HEK293 (cell line): ENCODE measurements at regions not wholly inside any gene's neighbourhood (a gene's known extent, or its start where the extent isn't known, plus 50 kb on each side); places are given as distances from the start of the nearest gene placed in this dataset.

Experiments
- CTCF ChIA-PET: fragments of 350-600 bp; formaldehyde crosslinking; extraction: SDS; loops from one replicate; lab custom pipeline; 2021; ENCODE audit warnings: antibody characterized with exemption; lab: Yijun Ruan, JAX
- POLR2A ChIA-PET: fragments of 300-600 bp; formaldehyde crosslinking; extraction: SDS; loops from one replicate; lab custom pipeline; 2020; ENCODE audit warnings: antibody characterized with exemption, inconsistent platforms; lab: Yijun Ruan, JAX
- H3K27ac ChIP-seq: fragments of 200-500 bp; sonication (Bioruptor generic); 2 replicates; pipeline ENCODE4 v1.5.1; 2014; ENCODE audit warnings: low read depth, low read length, control low read depth, inconsistent platforms; ENCODE audit errors: extremely low read depth
- H3K36me3 ChIP-seq, 2 experiments: fragments of 200-500 bp in 1 of 2; sonication (Bioruptor generic) in 1 of 2; 1 replicate in 1 of 2; 2 replicates in 1 of 2; pipeline ENCODE4 v1.5.1; 2014 to 2017; ENCODE audit warnings: inconsistent platforms in 2 of 2, low read length in 2 of 2; ENCODE audit not compliant: control insufficient read depth in 2 of 2, insufficient read depth in 1 of 2
- H3K4me1 ChIP-seq: fragments of 200-500 bp; sonication (Bioruptor generic); 2 replicates; pipeline ENCODE4 v1.5.1; 2014; ENCODE audit warnings: mild to moderate bottlenecking, low read length, inconsistent platforms; ENCODE audit not compliant: control insufficient read depth, insufficient read depth
- H3K4me3 ChIP-seq: 2 replicates; pipeline ENCODE4 v1.5.1; 2011; ENCODE audit warnings: low read depth, mild to moderate bottlenecking, control low read depth, low read length, moderate library complexity
- H3K9me3 ChIP-seq: fragments of 200-500 bp; sonication (Bioruptor generic); 2 replicates; pipeline ENCODE4 v1.5.1; 2014; ENCODE audit warnings: low read depth, low read length, inconsistent platforms; ENCODE audit not compliant: control insufficient read depth, insufficient read depth
- EGR2 ChIP-seq: fragments of 450-650 bp; formaldehyde crosslinking; IDR thresholded peaks from 2 replicates; pipeline ENCODE4 v1.5.1; 2016; ENCODE audit warnings: low read depth, missing biosample characterization, missing genetic modification characterization
- HIC1 ChIP-seq: fragments of 450-650 bp; formaldehyde crosslinking; IDR thresholded peaks from 2 replicates; pipeline ENCODE4 v1.5.1; 2016; ENCODE audit warnings: missing biosample characterization, missing genetic modification characterization
- KLF16 ChIP-seq: fragments of 450-650 bp; formaldehyde crosslinking; IDR thresholded peaks from 2 replicates; pipeline ENCODE4 v1.5.1; 2017; ENCODE audit warnings: missing biosample characterization, missing genetic modification characterization
- RBAK ChIP-seq: fragments of 450-650 bp; formaldehyde crosslinking; IDR thresholded peaks from 2 replicates; pipeline ENCODE4 v1.5.1; 2016; ENCODE audit warnings: missing biosample characterization, missing genetic modification characterization
- REPIN1 ChIP-seq: fragments of 450-650 bp; formaldehyde crosslinking; IDR thresholded peaks from 2 replicates; pipeline ENCODE4 v1.5.1; 2017; ENCODE audit warnings: missing biosample characterization, missing genetic modification characterization, low read depth
- SETDB1 ChIP-seq: IDR thresholded peaks from one replicate; pipeline ENCODE4 v1.6.1; 2017; ENCODE audit warnings: mild to moderate bottlenecking, low read length, moderate library complexity, mixed read lengths; ENCODE audit not compliant: insufficient read length
- YY2 ChIP-seq: fragments of 450-650 bp; formaldehyde crosslinking; IDR thresholded peaks from 2 replicates; pipeline ENCODE4 v1.5.1; 2016; ENCODE audit warnings: missing biosample characterization, missing genetic modification characterization
- ZBTB49 ChIP-seq: fragments of 450-650 bp; formaldehyde crosslinking; IDR thresholded peaks from 2 replicates; pipeline ENCODE4 v1.5.1; 2016; ENCODE audit warnings: missing biosample characterization, missing genetic modification characterization, low read depth
- ZBTB7A ChIP-seq: fragments of 450-650 bp; formaldehyde crosslinking; IDR thresholded peaks from 2 replicates; pipeline ENCODE4 v1.5.1; 2016; ENCODE audit warnings: low read depth, missing biosample characterization, missing genetic modification characterization
- ZFP37 ChIP-seq: fragments of 450-650 bp; formaldehyde crosslinking; IDR thresholded peaks from 2 replicates; pipeline ENCODE4 v1.5.1; 2016; ENCODE audit warnings: missing biosample characterization, missing genetic modification characterization
- ZNF112 ChIP-seq: fragments of 450-650 bp; formaldehyde crosslinking; IDR thresholded peaks from 2 replicates; pipeline ENCODE4 v1.5.0; 2017; ENCODE audit warnings: missing biosample characterization, missing genetic modification characterization
- ZNF121 ChIP-seq: fragments of 450-650 bp; formaldehyde crosslinking; IDR thresholded peaks from 2 replicates; pipeline ENCODE4 v1.5.1; 2016; ENCODE audit warnings: missing biosample characterization, missing genetic modification characterization
- ZNF23 ChIP-seq: fragments of 450-650 bp; formaldehyde crosslinking; IDR thresholded peaks from 2 replicates; pipeline ENCODE4 v1.5.1; 2016; ENCODE audit warnings: missing biosample characterization, missing genetic modification characterization, borderline replicate concordance
- ZNF324 ChIP-seq: fragments of 450-650 bp; formaldehyde crosslinking; IDR thresholded peaks from 2 replicates; pipeline ENCODE4 v1.5.1; 2016; ENCODE audit warnings: missing biosample characterization, missing genetic modification characterization
- ZNF354C ChIP-seq: fragments of 450-650 bp; formaldehyde crosslinking; IDR thresholded peaks from 2 replicates; pipeline ENCODE4 v1.5.1; 2016; ENCODE audit warnings: missing biosample characterization, missing genetic modification characterization, low read depth, borderline replicate concordance
- ZNF449 ChIP-seq: fragments of 450-650 bp; formaldehyde crosslinking; IDR thresholded peaks from 2 replicates; pipeline ENCODE4 v1.5.1; 2017; ENCODE audit warnings: missing biosample characterization, mild to moderate bottlenecking, missing genetic modification characterization, moderate library complexity
- ZNF521 ChIP-seq: fragments of 450-650 bp; formaldehyde crosslinking; IDR thresholded peaks from 2 replicates; pipeline ENCODE4 v1.5.1; 2017; ENCODE audit warnings: missing biosample characterization, mild to moderate bottlenecking, missing genetic modification characterization
- ZNF560 ChIP-seq: fragments of 450-650 bp; formaldehyde crosslinking; IDR thresholded peaks from 2 replicates; pipeline ENCODE4 v1.5.1; 2017; ENCODE audit warnings: missing biosample characterization, missing genetic modification characterization, borderline replicate concordance
- ZNF596 ChIP-seq: fragments of 450-650 bp; IDR thresholded peaks from 2 replicates; pipeline ENCODE4 v1.5.0; 2018; ENCODE audit warnings: missing biosample characterization, mild to moderate bottlenecking, missing genetic modification characterization, moderate library complexity
- ZNF621 ChIP-seq: fragments of 450-650 bp; formaldehyde crosslinking; IDR thresholded peaks from 2 replicates; pipeline ENCODE4 v1.5.1; 2017; ENCODE audit warnings: missing biosample characterization, missing genetic modification characterization
- ZNF677 ChIP-seq: fragments of 450-650 bp; IDR thresholded peaks from 2 replicates; pipeline ENCODE4 v1.5.0; 2018; ENCODE audit warnings: missing biosample characterization, mild to moderate bottlenecking, missing genetic modification characterization, moderate library complexity
- ZNF704 ChIP-seq: fragments of 450-650 bp; formaldehyde crosslinking; IDR thresholded peaks from 2 replicates; pipeline ENCODE4 v1.5.1; 2016; ENCODE audit warnings: missing biosample characterization, missing genetic modification characterization
- ZNF747 ChIP-seq: fragments of 450-650 bp; formaldehyde crosslinking; IDR thresholded peaks from 2 replicates; pipeline ENCODE4 v1.5.1; 2016; ENCODE audit warnings: missing biosample characterization, missing genetic modification characterization
- ZNF792 ChIP-seq: fragments of 450-650 bp; formaldehyde crosslinking; IDR thresholded peaks from 2 replicates; pipeline ENCODE4 v1.5.1; 2016; ENCODE audit warnings: missing biosample characterization, missing genetic modification characterization

GRCh38 chr12:18899678-18900317 lies 161.9 kb downstream of the CAPZA3 start:
- H3K27ac ChIP-seq = no peak overlapping the region
- no peaks in the 10 kb centered on the region for H3K36me3 ChIP-seq
- TF ChIP-seq ZNF449 (tag by site-specific recombination) (no peak), REPIN1 (tag by site-specific recombination) (no peak), ZNF621 (no peak), ZNF521 (tag by site-specific recombination) (no peak), ZNF112 (tag by site-specific recombination) (no peak), ZFP37 (tag by site-specific recombination) (no peak), ZNF677 (tag by site-specific recombination) (no peak), ZNF324 (tag by site-specific recombination) (no peak), HIC1 (tag by site-specific recombination) (no peak)
- no peaks in the 10 kb centered on the region for H3K4me1 ChIP-seq
- no peak overlapping the region for H3K4me3 ChIP-seq
- ChIA-PET POLR2A (no interaction called here), CTCF (interaction anchor here (0.8 kb wide), 1 partner anchor 14 kb away, joined by 4 read pairs; no protein-coding TSS in a partner anchor)
- H3K9me3 ChIP-seq = no peaks in the 10 kb centered on the region

- Histone ChIP-seq H3K36me3 (no peaks in the 10 kb centered on the region), H3K4me1 (no peaks in the 10 kb centered on the region), H3K27ac (no peak overlapping the region), H3K4me3 (no peak overlapping the region), H3K9me3 (no peaks in the 10 kb centered on the region)
- CTCF ChIA-PET = interaction anchor here (0.6 kb wide), 1 partner anchor 11 kb away, joined by 3 read pairs; no protein-coding TSS in a partner anchor
- TF ChIP-seq RBAK (tag by site-specific recombination) = no peak
- no peak for TF ChIP-seq ZBTB7A (tag by site-specific recombination)
- TF ChIP-seq ZNF121 (tag by site-specific recombination) = no peak
- TF ChIP-seq ZNF23 (tag by site-specific recombination) = no peak
- POLR2A ChIA-PET = no interaction called here
These were observed 167.2 kb downstream of the CAPZA3 start for GRCh38 chr12:18905134-18905533.

- CTCF ChIA-PET = no interaction called here
- POLR2A ChIA-PET = no interaction called here
- no peak overlapping the region for H3K4me3 ChIP-seq
- H3K4me1 ChIP-seq = no peaks in the 10 kb centered on the region
- H3K9me3 ChIP-seq = no peaks in the 10 kb centered on the region
- H3K36me3 ChIP-seq = no peaks in the 10 kb centered on the region
- H3K27ac ChIP-seq = no peak overlapping the region
- TF ChIP-seq ZBTB49 (no peak), ZNF792 (tag by site-specific recombination) (no peak), EGR2 (tag by site-specific recombination) (no peak), ZNF704 (tag by site-specific recombination) (no peak), ZNF747 (tag by site-specific recombination) (no peak), KLF16 (tag by site-specific recombination) (no peak), SETDB1 (no peak), ZNF354C (tag by site-specific recombination) (no peak), ZNF596 (tag by site-specific recombination) (no peak), YY2 (tag by site-specific recombination) (no peak), REPIN1 (tag by site-specific recombination) (no peak), ZNF560 (tag by site-specific recombination) (no peak)
These were observed 168.5 kb downstream of the CAPZA3 start for GRCh38 chr12:18906395-18906794.
